GM21737 (cell line): ENCODE measurements at regions not wholly inside any gene's neighbourhood (a gene's known extent, or its start where the extent isn't known, plus 50 kb on each side); places are given as distances from the start of the nearest gene placed in this dataset.
"Not testable (repeated sequence)": the region's sequence is repeated elsewhere in the genome, so short reads cannot be mapped to it uniquely, and the experiment has no call there.

Source experiments
- ATAC-seq: cut with Tn5 transposase; IDR thresholded peaks from one replicate; pipeline ENCODE4 v1.9.1; 2021; ENCODE audit warnings: mild to moderate bottlenecking, moderate library complexity; ENCODE audit not compliant: unreplicated experiment

- no peak for ATAC-seq
Measured at GRCh38 chr1:217049721-217050120, 326.5 kb upstream of the ESRRG start.

DNA sequence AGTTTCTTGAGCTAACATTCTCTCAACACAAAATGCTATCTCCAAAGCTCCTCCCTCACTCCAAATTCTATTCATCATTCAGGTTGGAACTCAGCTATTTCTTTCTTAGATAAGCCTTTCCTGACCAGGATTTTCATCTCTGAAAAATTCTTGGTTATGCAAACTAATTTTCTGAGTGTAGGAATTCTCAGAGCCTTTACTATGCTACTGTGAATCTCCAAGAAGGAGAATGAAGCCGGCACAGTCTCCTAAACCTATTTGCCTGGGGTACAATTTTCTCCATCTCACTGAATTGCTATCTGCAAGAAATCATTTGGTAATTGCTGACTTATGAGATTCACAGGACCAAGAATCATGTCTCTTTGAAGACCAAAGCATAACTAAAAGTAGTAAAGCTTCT lies 325.9 kb upstream of the ESRRG start:
- no peak for ATAC-seq

DNA sequence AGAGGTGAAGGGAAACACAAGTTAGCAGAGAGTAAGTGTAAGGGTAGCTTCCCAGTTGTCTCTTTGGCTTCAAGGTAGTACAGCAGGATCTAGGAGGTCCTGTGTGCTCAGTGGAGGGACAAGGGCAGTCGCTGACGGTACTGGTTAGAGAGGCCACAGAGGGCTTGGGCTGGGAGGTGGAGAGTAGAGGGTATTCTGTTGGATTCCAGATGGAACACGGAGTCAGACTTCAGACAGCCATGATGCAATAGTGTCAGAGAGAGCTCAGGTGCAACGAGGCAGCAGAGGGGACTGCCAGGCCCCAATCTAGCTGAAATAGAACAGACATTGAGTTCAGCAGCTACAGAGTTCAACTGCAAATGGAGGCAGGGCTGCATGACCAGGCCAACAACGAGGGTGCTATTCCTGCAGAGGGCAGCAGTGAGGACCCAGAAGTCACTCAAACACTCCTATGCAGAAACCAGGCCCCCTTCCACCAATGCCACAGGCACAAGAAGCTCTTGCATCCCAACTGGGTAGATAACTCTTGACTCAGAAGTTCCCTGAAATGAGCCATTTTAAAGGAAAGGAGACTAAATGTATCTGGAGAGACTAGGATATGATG lies 325.0 kb upstream of the ESRRG start:
- no peak for ATAC-seq

GRCh38 chr1:217040711-217041455 lies 317.7 kb upstream of the ESRRG start:
- ATAC-seq: no peak

DNA sequence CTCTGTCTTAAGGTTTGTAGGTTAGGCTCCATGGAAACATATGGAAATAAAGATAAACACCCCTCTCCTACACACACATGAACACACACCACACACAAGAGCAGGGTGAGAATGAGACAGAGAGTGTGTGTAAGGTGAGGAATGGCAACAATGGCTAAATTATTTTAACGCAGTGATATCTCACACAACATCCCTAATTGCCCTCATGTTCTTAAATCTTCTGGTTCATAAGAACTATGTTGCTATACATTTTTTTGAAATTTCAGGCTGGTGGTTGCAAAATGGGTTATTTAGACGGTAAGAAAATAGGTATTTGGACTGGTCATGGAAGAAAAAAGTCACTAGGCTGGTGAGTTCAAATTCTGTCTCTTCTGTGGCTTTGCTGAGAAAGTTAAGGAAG lies 316.7 kb upstream of the ESRRG start:
- ATAC-seq: no peak

- ATAC-seq: not testable (repeated sequence)
Measured at GRCh38 chr1:217039139-217039538, 315.9 kb upstream of the ESRRG start.

GRCh38 chr1:217036757-217037156 lies 313.5 kb upstream of the ESRRG start:
- ATAC-seq: no peak

DNA sequence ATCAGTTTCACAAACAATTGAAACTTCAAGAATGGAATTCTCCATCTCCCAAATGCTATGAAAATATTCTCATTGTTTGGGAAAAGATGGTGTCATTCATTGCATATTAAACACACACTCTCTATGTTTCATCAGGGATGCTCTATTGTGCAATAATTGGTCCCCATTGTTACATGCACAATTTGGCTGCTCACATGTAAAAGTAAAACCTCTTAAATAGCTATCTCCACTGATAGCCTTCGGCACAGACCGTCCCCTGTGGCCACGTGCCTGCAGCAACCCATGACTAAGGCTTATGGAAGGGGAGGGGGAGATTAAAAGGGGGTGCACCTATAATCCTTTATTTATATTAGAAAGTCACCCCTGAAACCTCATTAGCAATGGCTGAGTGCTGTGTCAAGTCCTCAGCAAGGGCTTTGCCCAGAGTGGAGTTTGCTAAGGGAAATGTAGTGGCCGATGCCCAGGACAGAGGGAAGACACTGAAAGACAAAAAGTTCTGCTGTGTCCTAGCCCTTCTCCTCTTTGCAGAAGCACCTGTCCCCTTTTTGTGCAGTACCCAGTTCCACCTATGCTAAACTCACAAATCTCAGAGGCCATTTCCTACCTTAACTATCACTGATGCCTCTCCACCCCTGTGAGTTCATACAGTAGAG lies 309.6 kb upstream of the ESRRG start:
- no peak for ATAC-seq

DNA sequence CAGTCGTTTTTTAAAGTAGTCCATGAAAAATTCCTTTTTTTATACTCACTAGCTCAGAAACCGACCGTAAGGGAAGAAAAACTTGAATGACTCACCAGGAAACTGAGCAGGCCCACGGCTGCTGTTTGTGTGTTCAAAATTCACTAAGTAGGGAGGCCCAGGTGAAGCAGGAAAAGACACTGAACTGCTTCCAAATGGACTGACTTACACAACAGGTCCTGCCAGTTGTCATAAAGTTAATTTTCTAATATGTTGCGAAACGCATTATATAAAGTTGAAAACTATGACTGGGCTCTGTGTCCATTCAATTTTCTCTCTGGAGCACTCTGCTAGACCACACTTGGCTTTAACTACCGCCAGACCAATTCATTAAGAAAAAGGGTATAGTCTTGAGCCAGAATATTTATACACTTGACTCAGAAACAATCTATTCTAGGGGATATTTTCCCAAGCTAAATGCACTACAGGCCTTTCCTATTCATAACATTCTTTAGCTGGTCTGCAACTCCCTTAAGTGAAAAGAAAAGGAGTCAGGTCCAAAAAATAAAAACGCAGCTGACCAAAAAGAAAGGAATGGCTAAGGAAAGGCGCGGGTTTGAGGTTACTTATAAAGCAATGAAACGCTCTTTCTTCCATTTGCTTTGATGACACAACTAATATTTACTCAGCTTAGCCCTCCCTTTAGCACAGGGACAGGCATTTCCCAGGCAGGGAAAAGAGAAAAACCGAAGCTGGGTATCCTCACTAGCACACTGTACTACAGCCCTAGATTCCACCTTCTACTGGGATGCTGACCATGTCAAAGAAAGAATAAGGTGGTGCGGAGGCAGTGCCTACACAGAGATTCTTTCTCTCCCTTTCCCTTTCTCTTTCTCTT lies 306.3 kb upstream of the ESRRG start:
- no peak for ATAC-seq

GRCh38 chr1:217027403-217028080 lies 304.3 kb upstream of the ESRRG start:
- peak; percentile 89 for ATAC-seq

- ATAC-seq: no peak
Measured at GRCh38 chr1:217026531-217026930, 303.3 kb upstream of the ESRRG start.

DNA sequence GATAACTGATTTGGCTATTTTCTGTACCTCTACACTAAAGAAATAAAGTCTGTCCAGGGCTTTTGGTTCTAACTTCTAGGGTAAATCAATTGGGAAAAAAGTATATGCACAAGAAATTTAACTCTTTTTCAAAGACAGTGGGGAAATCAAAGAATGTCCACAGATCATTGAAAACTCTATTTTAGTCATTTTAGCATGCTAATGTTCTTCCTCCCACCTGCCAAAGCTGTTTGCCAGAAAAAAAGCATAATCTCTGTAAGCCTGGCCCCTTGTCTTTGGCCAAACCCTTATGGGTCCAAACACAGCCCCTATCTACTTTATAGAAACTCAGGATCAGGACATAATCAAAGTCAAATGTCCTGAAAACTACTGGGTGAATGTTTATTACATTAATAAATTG lies 302.2 kb upstream of the ESRRG start:
- ATAC-seq: no peak

DNA sequence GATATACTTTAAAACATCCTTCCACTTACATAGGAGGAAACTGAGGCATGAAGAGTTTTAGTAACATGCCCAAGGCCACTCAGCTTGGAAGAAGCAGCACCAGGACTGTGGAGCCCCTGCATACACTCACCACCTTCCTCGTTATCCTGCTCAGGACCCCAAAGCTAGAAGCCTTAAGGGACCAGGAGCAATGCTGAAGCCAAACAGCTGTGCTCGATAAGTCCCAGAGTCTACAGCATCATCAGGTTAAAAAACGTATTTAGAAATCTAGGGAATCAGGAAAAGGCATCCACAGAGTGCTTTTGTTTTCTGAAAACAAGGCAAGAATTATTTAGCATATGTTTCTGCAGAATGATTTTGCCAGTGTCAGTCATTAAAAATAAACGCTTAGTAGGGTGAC lies 301.7 kb upstream of the ESRRG start:
- no peak for ATAC-seq

GRCh38 chr1:217021956-217022355 lies 298.7 kb upstream of the ESRRG start:
- ATAC-seq: no peak

DNA sequence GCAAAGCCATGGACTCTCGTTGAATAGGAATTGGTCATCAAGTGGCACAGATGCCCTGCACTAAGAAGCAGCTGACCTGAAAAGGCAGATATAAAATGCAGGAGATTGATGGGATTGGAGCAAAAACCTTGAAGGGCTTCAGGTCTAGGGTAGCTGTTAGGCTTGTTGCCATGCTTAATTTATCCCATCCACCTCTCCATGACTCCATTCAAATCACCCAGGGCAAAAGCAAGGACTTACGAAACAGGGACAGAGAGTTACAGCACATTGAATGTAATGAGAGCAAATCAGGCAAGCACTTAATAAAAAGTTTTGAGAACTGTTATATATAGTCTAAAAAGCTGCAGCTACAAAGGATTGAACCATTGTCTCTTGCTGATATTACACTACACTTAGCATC lies 298.2 kb upstream of the ESRRG start:
- ATAC-seq: no peak

DNA sequence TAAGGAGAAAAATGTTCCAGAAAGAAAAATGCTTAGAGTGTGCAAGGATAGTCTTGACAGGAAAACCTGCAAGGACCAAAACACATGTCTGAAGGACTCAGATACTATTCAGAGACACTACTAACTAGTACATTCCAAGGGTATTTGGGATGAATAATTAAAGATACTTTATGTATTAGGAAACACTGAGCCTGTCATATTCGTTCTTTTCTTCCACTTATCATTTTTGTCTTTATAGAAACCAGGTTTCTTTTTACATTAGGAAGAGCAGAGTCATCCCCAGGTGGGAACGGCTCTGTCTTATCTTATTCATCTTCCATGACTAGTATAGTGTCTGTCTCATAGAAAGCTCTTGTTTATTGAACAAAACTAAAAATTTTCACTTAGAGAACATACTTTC lies 296.2 kb upstream of the ESRRG start:
- no peak for ATAC-seq

- no peak for ATAC-seq
Measured at GRCh38 chr1:217018648-217019047, 295.4 kb upstream of the ESRRG start.

DNA sequence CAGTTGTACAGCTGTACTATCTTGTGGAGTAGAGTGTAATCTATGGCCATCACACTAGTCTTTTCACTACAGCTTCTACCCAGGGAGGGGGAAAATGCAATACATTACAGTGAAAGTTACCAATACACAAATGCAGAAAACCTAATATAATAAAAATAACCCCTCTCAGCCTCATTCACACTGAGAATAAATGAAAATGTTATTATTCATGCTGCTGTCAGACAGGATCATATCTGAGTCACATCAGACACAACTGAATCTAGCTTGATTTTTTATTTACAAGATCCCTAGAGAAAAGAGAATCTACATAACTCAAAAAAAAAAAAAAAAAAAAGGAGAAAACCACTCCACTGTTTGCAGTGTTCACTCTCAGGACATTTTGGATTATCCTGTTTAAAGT lies 293.9 kb upstream of the ESRRG start:
- ATAC-seq: no peak

- ATAC-seq: no peak
Measured at GRCh38 chr1:217014066-217014465, 290.8 kb upstream of the ESRRG start.

DNA sequence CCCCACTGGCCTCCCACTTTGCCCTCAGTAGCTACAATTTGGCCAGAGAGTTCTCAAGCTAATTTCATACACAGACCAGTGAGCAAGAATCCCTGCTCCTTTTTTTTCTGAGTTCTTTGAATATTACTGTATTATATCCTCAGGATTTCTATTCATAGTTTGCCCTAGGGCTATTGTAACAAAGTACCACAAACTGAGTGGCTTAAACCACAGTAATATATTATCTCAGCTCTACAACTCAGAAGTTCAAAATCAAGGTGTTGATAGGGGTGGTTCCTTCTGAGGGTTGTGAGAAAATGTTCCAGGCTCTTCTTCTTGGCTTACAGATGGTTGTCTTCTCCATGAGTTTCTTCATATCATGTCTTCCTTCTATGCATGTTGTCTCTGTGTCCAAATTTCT lies 289.4 kb upstream of the ESRRG start:
- no peak for ATAC-seq

GRCh38 chr1:217011097-217011496 lies 287.9 kb upstream of the ESRRG start:
- no peak for ATAC-seq
